Esophagus muscularis mucosa (tissue), 4 donors: ENCODE measurements at regions not wholly inside any gene's neighbourhood (a gene's known extent, or its start where the extent isn't known, plus 50 kb on each side); places are given as distances from the start of the nearest gene placed in this dataset.

ENCODE experiments used
- DNase-seq: peaks from one replicate; pipeline ENCODE4 v3.0.0-alpha.2; 2017; ENCODE audit errors: extremely low spot score
- H3K27ac ChIP-seq, 4 donors: fragments of 200-600 bp; sonication (generic); replicated peaks in 1 of 4; 1 replicate in 3 of 4; 2 replicates in 1 of 4; pipeline ENCODE4 v1.5.1; 2016 to 2019; ENCODE audit warnings: mild to moderate bottlenecking in 1 of 4
- H3K27me3 ChIP-seq, 4 donors: fragments of 200-600 bp; sonication (generic); one replicate each; pipeline versions ENCODE4 v1.5.1 to v1.6.0; 2016 to 2019
- H3K36me3 ChIP-seq, 4 donors: fragments of 200-600 bp; sonication (generic); one replicate each; pipeline ENCODE4 v1.5.1; 2016 to 2019
- H3K4me1 ChIP-seq, 4 donors: fragments of 200-600 bp; sonication (generic); one replicate each; pipeline ENCODE4 v1.5.1; 2016 to 2019
- H3K4me3 ChIP-seq, 4 donors: fragments of 200-600 bp; sonication (generic); 1 replicate in 2 of 4; 2 replicates in 2 of 4; pipeline ENCODE4 v1.5.1; 2016 to 2019; ENCODE audit warnings: mild to moderate bottlenecking in 4 of 4, moderate library complexity in 1 of 4
- H3K9me3 ChIP-seq, 4 donors: fragments of 200-600 bp; sonication (generic); 1 replicate in 3 of 4; 2 replicates in 1 of 4; pipeline ENCODE4 v1.5.1; 2016 to 2019
- CTCF ChIP-seq, 3 experiments: fragments of 200-600 bp in 2 of 3; fragments of 450-650 bp in 1 of 3; sonication (generic) in 2 of 3; IDR thresholded peaks; one replicate each; pipeline ENCODE4 v1.5.1; 2017 to 2019; ENCODE audit warnings: antibody characterized with exemption in 3 of 3, mild to moderate bottlenecking in 2 of 3, moderate library complexity in 1 of 3
- EP300 ChIP-seq: sonication (generic); formaldehyde crosslinking; IDR thresholded peaks from one replicate; pipeline ENCODE4 v1.6.1; 2017; ENCODE audit warnings: antibody characterized with exemption
- POLR2A ChIP-seq: fragments of 450-650 bp; IDR thresholded peaks from one replicate; pipeline ENCODE4 v1.6.1; 2017; ENCODE audit warnings: antibody characterized with exemption, moderate library complexity, mild to moderate bottlenecking, low read depth
- POLR2AphosphoS5 ChIP-seq, 2 donors: sonication (generic); formaldehyde crosslinking; IDR thresholded peaks; one replicate each; pipeline ENCODE4 v1.6.1; 2017; ENCODE audit warnings: antibody characterized with exemption in 2 of 2
- WGBS: methylation state at CpG from one replicate; pipeline ENCODE4 v1.1.5; 2018; 5-methylcytosine and 5-hydroxymethylcytosine counted together
- intact Hi-C: fragments of 100-400 bp; cut with DNase I; formaldehyde crosslinking; loops from one replicate; pipeline ENCODE4 v1.15.1; 2023

GRCh38 chr13:99063952-99064351 is 86.1 kb upstream of the DOCK9 start:
- Histone ChIP-seq H3K27ac (peak overlapping the region; percentile 75 to 83 (median 80)), H3K27me3 (no peaks in the 10 kb centered on the region), H3K4me1 (peaks cover 26 to 100% (median 98%) of the 10 kb centered on the region in 4 donors), H3K9me3 (no peaks in the 10 kb centered on the region), H3K36me3 (no peaks in the 10 kb centered on the region), H3K4me3 (no peak overlapping the region)
- intact Hi-C loops: no loop called here
- TF ChIP-seq POLR2AphosphoS5 (IDR thresholded peaks at IDR 0.05) (no peak), EP300 (no peak), CTCF (IDR thresholded peaks at IDR 0.05) (no peak), POLR2A (no peak)
- WGBS: 81% methylated on average over 1 of the region's 1 CpG
- DNase-seq: no peak

GRCh38 chr13:99064624-99065234 is 86.9 kb upstream of the DOCK9 start:
- no peaks in the 10 kb centered on the region for H3K27me3 ChIP-seq
- DNase-seq: no peak
- peaks cover 26 to 100% (median 97%) of the 10 kb centered on the region in 4 donors for H3K4me1 ChIP-seq
- no peak for TF ChIP-seq EP300
- TF ChIP-seq POLR2AphosphoS5 (IDR thresholded peaks at IDR 0.05): no peak
- no peak for TF ChIP-seq CTCF (IDR thresholded peaks at IDR 0.05)
- TF ChIP-seq POLR2A: no peak
- no peaks in the 10 kb centered on the region for H3K36me3 ChIP-seq
- H3K27ac ChIP-seq: peak overlapping the region; percentile 75 to 83 (median 80)
- whole genome bisulfite sequencing: 87% methylated on average over 5 of the region's 5 CpGs
- intact Hi-C loops: no loop called here
- H3K9me3 ChIP-seq: no peaks in the 10 kb centered on the region
- no peak overlapping the region for H3K4me3 ChIP-seq

- Histone ChIP-seq H3K36me3 (no peaks in the 10 kb centered on the region), H3K27ac (peak overlapping the region; percentile 75 to 83 (median 80)), H3K27me3 (no peaks in the 10 kb centered on the region), H3K4me3 (no peak overlapping the region), H3K4me1 (peaks cover 25 to 100% (median 97%) of the 10 kb centered on the region in 4 donors), H3K9me3 (no peaks in the 10 kb centered on the region)
- intact Hi-C loops: no loop called here
- WGBS: 89% methylated on average over 7 of the region's 7 CpGs
- TF ChIP-seq POLR2AphosphoS5 (IDR thresholded peaks at IDR 0.05): no peak
- TF ChIP-seq EP300: no peak
- no peak for TF ChIP-seq CTCF (IDR thresholded peaks at IDR 0.05)
- no peak for TF ChIP-seq POLR2A
- DNase-seq: no peak
Measured at GRCh38 chr13:99065235-99066015, 87.6 kb upstream of the DOCK9 start.

- TF ChIP-seq POLR2AphosphoS5 (IDR thresholded peaks at IDR 0.05) (no peak), EP300 (no peak), CTCF (IDR thresholded peaks at IDR 0.05) (no peak), POLR2A (no peak)
- intact Hi-C loops: no loop called here
- 97% methylated on average over 1 of the region's 1 CpG for WGBS
- Histone ChIP-seq H3K27ac (peak overlapping the region in 2 of 4 donors; percentile 75 to 83), H3K36me3 (no peaks in the 10 kb centered on the region), H3K4me1 (peaks cover 17 to 100% (median 95%) of the 10 kb centered on the region in 4 donors), H3K4me3 (no peak overlapping the region), H3K9me3 (no peaks in the 10 kb centered on the region), H3K27me3 (no peaks in the 10 kb centered on the region)
- no peak for DNase-seq
Measured at GRCh38 chr13:99066219-99066618, 88.4 kb upstream of the DOCK9 start.
